Neural cell (in vitro differentiated cells): ENCODE measurements at regions not wholly inside any gene's neighbourhood (a gene's known extent, or its start where the extent isn't known, plus 50 kb on each side); places are given as distances from the start of the nearest gene placed in this dataset.

Experiments used
- H2AFZ ChIP-seq: fragments of 200-600, 300-800 bp; sonication (generic), shearing (Covaris generic); 2 replicates; pipeline ENCODE4 v1.6.0; 2014; ENCODE audit warnings: low read depth, mild to moderate bottlenecking, antibody characterized with exemption, low read length, moderate library complexity
- H3F3A ChIP-seq: fragments of 200-600 bp; shearing (Covaris generic); 2 replicates; pipeline ENCODE4 v1.6.1; 2016; ENCODE audit warnings: mild to moderate bottlenecking, moderate library complexity, mixed read lengths, antibody characterized with exemption, low read length; ENCODE audit not compliant: insufficient read depth, poor library complexity, severe bottlenecking
- H3K27ac ChIP-seq: fragments of 200-600, 300-800 bp; sonication (generic), shearing (Covaris generic); 2 replicates; pipeline ENCODE4 v1.5.1; 2014; ENCODE audit warnings: mild to moderate bottlenecking, low read length, moderate library complexity
- H3K27me3 ChIP-seq: fragments of 300-800, 200-600 bp; sonication (generic), shearing (Covaris generic); 2 replicates; pipeline ENCODE4 v1.6.0; 2014; ENCODE audit warnings: mild to moderate bottlenecking, low read depth, low read length, moderate library complexity; ENCODE audit not compliant: insufficient read depth
- H3K36me3 ChIP-seq: fragments of 300-800, 200-600 bp; sonication (generic), shearing (Covaris generic); 2 replicates; pipeline ENCODE4 v1.5.1; 2014; ENCODE audit warnings: mild to moderate bottlenecking, antibody characterized with exemption, low read length, moderate library complexity; ENCODE audit not compliant: insufficient read depth
- H3K4me2 ChIP-seq: fragments of 300-800, 200-600 bp; sonication (generic), shearing (Covaris generic); 2 replicates; pipeline ENCODE4 v1.6.0; 2014; ENCODE audit warnings: mild to moderate bottlenecking, low read length
- H3K4me3 ChIP-seq: fragments of 300-800, 200-600 bp; sonication (generic), shearing (Covaris generic); 2 replicates; pipeline ENCODE4 v1.5.1; 2014; ENCODE audit warnings: mild to moderate bottlenecking, low read length, moderate library complexity
- H3K79me2 ChIP-seq: fragments of 200-600 bp; shearing (Covaris generic); replicated peaks from 2 replicates; pipeline ENCODE4 v1.6.0; 2014; ENCODE audit warnings: mild to moderate bottlenecking, low read length, moderate library complexity; ENCODE audit not compliant: insufficient read depth
- H3K9ac ChIP-seq: fragments of 300-800, 200-600 bp; sonication (generic), shearing (Covaris generic); 2 replicates; pipeline ENCODE4 v1.6.1; 2016; ENCODE audit warnings: mild to moderate bottlenecking, low read length, mixed read lengths
- H3K9me2 ChIP-seq: fragments of 200-600 bp; shearing (Covaris generic); 2 replicates; pipeline ENCODE4 v1.6.1; 2016; ENCODE audit warnings: mild to moderate bottlenecking, low read length, mixed read lengths; ENCODE audit not compliant: insufficient read depth
- H3K9me3 ChIP-seq: fragments of 200-600, 300-800 bp; sonication (generic), shearing (Covaris generic); 2 replicates; pipeline ENCODE4 v1.6.1; 2016; ENCODE audit warnings: mild to moderate bottlenecking, mixed run types, low read length, moderate library complexity, mixed read lengths
- H4K20me1 ChIP-seq: fragments of 200-600 bp; shearing (Covaris generic); 2 replicates; pipeline ENCODE4 v1.6.1; 2016; ENCODE audit warnings: mild to moderate bottlenecking, mixed run types; ENCODE audit not compliant: insufficient read depth
- CTCF ChIP-seq: fragments of 450-650 bp; IDR thresholded peaks from 2 replicates; pipeline ENCODE4 v1.5.1; 2014; ENCODE audit warnings: antibody characterized with exemption, mild to moderate bottlenecking, moderate library complexity; ENCODE audit not compliant: poor library complexity, severe bottlenecking
- EP300 ChIP-seq: fragments of 450-650 bp; conservative IDR thresholded peaks from 2 replicates; pipeline ENCODE4 v1.6.1; 2014; ENCODE audit warnings: antibody characterized with exemption, mild to moderate bottlenecking, moderate library complexity; ENCODE audit not compliant: poor library complexity, severe bottlenecking
- EZH2 ChIP-seq: fragments of 200-600, 300-800 bp; shearing (Covaris generic), sonication (generic); IDR thresholded peaks from 2 replicates; pipeline ENCODE4 v1.6.1; 2014; ENCODE audit warnings: antibody characterized with exemption, low read length, borderline replicate concordance, mild to moderate bottlenecking; ENCODE audit not compliant: insufficient read depth, poor library complexity, severe bottlenecking
- MXI1 ChIP-seq: fragments of 450-650 bp; conservative IDR thresholded peaks from 2 replicates; pipeline ENCODE4 v1.6.1; 2014; ENCODE audit warnings: antibody characterized with exemption, mild to moderate bottlenecking; ENCODE audit not compliant: poor library complexity, severe bottlenecking
- POLR2AphosphoS5 ChIP-seq: IDR thresholded peaks from 2 replicates; pipeline ENCODE4 v1.6.1; 2012
- RAD21 ChIP-seq: fragments of 450-650 bp; conservative IDR thresholded peaks from 2 replicates; pipeline ENCODE4 v1.6.1; 2014; ENCODE audit warnings: antibody characterized with exemption, mild to moderate bottlenecking, moderate library complexity
- REST ChIP-seq: IDR thresholded peaks from 2 replicates; pipeline ENCODE4 v1.6.1; 2012; ENCODE audit warnings: borderline replicate concordance
- SMC3 ChIP-seq: fragments of 450-650 bp; conservative IDR thresholded peaks from 2 replicates; pipeline ENCODE4 v1.6.1; 2014; ENCODE audit warnings: antibody characterized with exemption, mild to moderate bottlenecking, moderate library complexity; ENCODE audit not compliant: poor library complexity
- TAF1 ChIP-seq: IDR thresholded peaks from 2 replicates; pipeline ENCODE4 v1.6.1; 2012; ENCODE audit warnings: low read depth

- no peak overlapping the region for H3K9ac ChIP-seq
- no peaks in the 10 kb centered on the region for H3K9me3 ChIP-seq
- no peaks in the 10 kb centered on the region for H3K27me3 ChIP-seq
- no peaks in the 10 kb centered on the region for H3K36me3 ChIP-seq
- H2AFZ ChIP-seq: no peak overlapping the region
- H3K4me2 ChIP-seq: no peak overlapping the region
- H3K79me2 ChIP-seq: no peaks in the 10 kb centered on the region
- H3F3A ChIP-seq: no peaks in the 10 kb centered on the region
- no peaks in the 10 kb centered on the region for H3K9me2 ChIP-seq
- no peak overlapping the region for H3K4me3 ChIP-seq
- no peak overlapping the region for H3K27ac ChIP-seq
- no peak for TF ChIP-seq TAF1
- TF ChIP-seq MXI1: no peak
- TF ChIP-seq REST: no peak
- TF ChIP-seq RAD21: no peak
- no peak for TF ChIP-seq EP300
- no peaks in the 10 kb centered on the region for H4K20me1 ChIP-seq
These were observed 159.0 kb upstream of the UBL3 start for GRCh38 chr13:30009411-30009810.

- no peak overlapping the region for H3K4me3 ChIP-seq
- H4K20me1 ChIP-seq: no peaks in the 10 kb centered on the region
- H3K27me3 ChIP-seq: no peaks in the 10 kb centered on the region
- no peak overlapping the region for H2AFZ ChIP-seq
- no peak overlapping the region for H3K4me2 ChIP-seq
- H3K79me2 ChIP-seq: no peaks in the 10 kb centered on the region
- no peaks in the 10 kb centered on the region for H3F3A ChIP-seq
- no peaks in the 10 kb centered on the region for H3K36me3 ChIP-seq
- no peak overlapping the region for H3K27ac ChIP-seq
- H3K9me3 ChIP-seq: no peaks in the 10 kb centered on the region
- no peaks in the 10 kb centered on the region for H3K9me2 ChIP-seq
- TF ChIP-seq MXI1: no peak
- no peak for TF ChIP-seq REST
- TF ChIP-seq SMC3: no peak
- no peak for TF ChIP-seq EZH2
- no peak for TF ChIP-seq TAF1
- no peak for TF ChIP-seq EP300
- TF ChIP-seq RAD21: no peak
- no peak for TF ChIP-seq POLR2AphosphoS5
- TF ChIP-seq CTCF: no peak
- no peak overlapping the region for H3K9ac ChIP-seq
These were observed 155.8 kb upstream of the UBL3 start for GRCh38 chr13:30006246-30006645.
